ENCODE measurements at regions not wholly inside any gene's neighbourhood (a gene's known extent, or its start where the extent isn't known, plus 50 kb on each side); places are given as distances from the start of the nearest gene placed in this dataset.
"Not testable (repeated sequence)": the region's sequence is repeated elsewhere in the genome, so short reads cannot be mapped to it uniquely, and the experiment has no call there.

DNA sequence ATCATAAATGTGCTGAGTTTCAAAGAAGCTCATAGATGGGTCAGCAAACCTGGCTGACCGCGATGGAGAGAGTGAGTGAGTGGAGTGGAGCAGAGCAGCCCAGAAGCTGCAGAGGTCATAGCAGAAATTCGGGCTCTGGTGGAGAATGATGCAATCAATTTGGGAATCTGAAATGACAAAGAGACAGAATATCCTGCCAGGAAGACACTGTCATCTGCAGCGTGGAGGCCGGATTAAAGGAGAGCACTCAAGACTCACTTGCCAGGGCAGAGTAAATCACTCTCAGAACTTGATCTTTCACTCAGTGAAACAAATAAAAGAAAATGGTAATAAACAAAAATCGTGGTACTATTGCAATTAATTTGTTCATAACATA lies 109.6 kb upstream of the RREB1 start:
- Histone ChIP-seq H3K27me3 (ENCODE audit: control insufficient read depth, insufficient read depth, low read length, poor library complexity, severe bottlenecking) (no peaks in the 10 kb centered on the region), H3K27ac (ENCODE audit: insufficient read depth, low read depth, low read length, poor library complexity, severe bottlenecking) (no peak overlapping the region), H3K4me3 (ENCODE audit: insufficient read depth, low read depth, low read length) (no peak overlapping the region), H3K9me3 (ENCODE audit: control insufficient read depth, low read length) (no peaks in the 10 kb centered on the region), H3K36me3 (ENCODE audit: control insufficient read depth, insufficient read depth, low read length) (no peaks in the 10 kb centered on the region), H3K4me1 (ENCODE audit: control insufficient read depth, insufficient read depth, low read length) (no peaks in the 10 kb centered on the region)
- 77 to 81% methylated on average over 5 of the region's 6 CpGs for WGBS, 2 experiments

DNA sequence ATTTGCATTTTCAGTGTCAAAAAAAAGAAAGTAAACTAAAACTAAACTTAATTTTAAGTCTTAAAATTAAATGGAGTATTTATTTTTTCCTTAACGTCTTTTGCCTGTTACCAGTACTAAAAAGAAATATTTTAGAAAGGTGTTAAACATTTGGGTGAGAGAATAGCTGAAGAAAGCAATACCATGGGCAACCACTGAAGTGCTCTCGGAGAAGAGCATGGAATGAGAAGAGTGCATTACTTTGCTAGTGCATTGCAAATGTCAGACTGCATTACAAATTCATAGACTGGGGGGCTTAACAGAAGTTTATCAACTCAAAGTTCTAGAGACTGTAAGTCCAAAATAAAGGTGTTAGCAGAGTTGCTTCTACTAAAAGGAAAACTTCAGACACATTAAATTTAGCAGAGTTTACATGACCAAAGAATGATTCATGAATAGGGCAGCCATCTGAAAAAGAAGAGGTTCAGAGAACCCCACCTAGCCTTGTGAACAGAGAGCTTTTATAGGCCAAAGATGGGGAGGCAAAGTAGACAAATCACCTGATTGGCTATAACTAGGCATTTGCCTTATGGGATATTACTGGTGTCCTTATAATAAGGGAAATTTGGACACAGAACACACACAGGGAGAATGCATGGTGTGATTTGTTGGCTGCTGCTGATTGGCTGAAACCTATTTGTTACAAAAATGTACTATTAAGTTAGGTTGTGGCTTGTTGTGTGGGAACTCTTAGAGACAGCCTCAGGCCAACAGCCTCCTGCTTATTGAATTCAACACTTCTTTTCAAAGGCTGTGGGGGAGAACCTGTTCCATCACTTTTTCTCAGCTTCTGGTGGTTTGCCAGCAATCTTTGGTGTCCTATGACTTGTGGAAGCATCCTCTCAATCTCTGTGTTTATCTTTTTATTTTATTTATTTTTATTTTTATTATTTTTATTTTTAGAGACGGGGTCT lies 106.7 kb upstream of the RREB1 start:
- Histone ChIP-seq H3K4me3 (ENCODE audit: insufficient read depth, low read depth, low read length) (no peak overlapping the region), H3K27ac (ENCODE audit: insufficient read depth, low read depth, low read length, poor library complexity, severe bottlenecking) (no peak overlapping the region), H3K36me3 (ENCODE audit: control insufficient read depth, insufficient read depth, low read length) (no peaks in the 10 kb centered on the region), H3K4me1 (ENCODE audit: control insufficient read depth, insufficient read depth, low read length) (no peaks in the 10 kb centered on the region), H3K9me3 (ENCODE audit: control insufficient read depth, low read length) (no peaks in the 10 kb centered on the region), H3K27me3 (ENCODE audit: control insufficient read depth, insufficient read depth, low read length, poor library complexity, severe bottlenecking) (no peaks in the 10 kb centered on the region)
- 96 to 100% methylated on average over 1 to 2 of the region's 3 CpGs for WGBS, 2 experiments

DNA sequence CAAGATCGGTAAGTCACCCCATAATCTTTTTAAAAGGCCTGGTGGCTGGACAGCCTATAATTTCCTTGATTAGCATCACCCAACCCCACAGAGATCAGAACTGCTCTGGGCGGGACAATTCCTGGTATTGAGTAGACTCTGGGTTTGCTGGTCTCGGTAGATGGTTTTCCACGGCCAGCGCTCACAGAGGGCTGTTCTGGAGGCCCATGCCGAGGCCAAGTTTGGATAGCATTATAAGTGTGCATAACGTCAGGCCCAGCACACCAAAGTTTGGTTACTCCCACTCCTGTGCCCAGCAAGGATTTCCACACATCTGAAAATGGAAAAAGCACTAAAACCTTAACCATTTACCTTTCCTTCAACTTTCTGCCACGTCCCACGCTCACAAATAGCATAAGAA lies 104.7 kb upstream of the RREB1 start:
- Histone ChIP-seq H3K27me3 (ENCODE audit: control insufficient read depth, insufficient read depth, low read length, poor library complexity, severe bottlenecking) (no peaks in the 10 kb centered on the region), H3K36me3 (ENCODE audit: control insufficient read depth, insufficient read depth, low read length) (no peaks in the 10 kb centered on the region), H3K27ac (ENCODE audit: insufficient read depth, low read depth, low read length, poor library complexity, severe bottlenecking) (no peak overlapping the region), H3K9me3 (ENCODE audit: control insufficient read depth, low read length) (no peaks in the 10 kb centered on the region), H3K4me3 (ENCODE audit: insufficient read depth, low read depth, low read length) (no peak overlapping the region), H3K4me1 (ENCODE audit: control insufficient read depth, insufficient read depth, low read length) (no peaks in the 10 kb centered on the region)
- WGBS, 2 experiments = 95% methylated on average over 9 of the region's 9 CpGs

DNA sequence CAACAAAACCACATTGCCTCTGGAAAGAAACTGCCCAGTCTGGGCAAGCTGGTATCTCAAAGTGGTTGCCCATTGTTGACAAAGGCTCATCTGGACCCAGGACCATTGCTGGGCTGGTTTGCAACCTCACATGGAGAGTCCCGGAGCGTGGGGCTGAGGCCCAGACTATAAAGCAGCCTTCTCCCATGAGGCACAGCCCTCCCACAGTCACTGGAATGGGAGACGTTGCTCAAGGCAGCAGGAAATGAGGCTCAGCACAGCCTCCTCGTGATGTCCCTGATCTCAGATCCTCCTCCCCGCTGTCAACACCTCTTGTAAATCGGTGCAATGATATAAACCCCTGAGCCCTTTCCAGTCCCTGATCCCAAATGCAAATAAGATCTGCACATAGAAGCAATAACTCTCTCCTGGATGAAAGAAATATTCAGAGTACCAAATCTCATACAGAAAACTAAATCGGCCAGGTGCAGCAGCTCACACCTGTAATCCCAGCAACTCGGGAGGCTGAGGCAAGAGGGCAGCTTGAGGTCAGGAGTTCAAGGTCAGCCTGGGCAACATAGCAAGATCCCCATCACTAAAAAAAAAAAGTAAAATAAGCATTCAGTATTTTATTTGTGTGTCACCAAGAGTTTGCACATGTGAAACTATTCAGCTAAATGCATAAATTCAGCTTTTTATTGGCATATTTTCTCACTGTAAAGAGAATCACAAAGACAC lies 103.0 kb upstream of the RREB1 start:
- Histone ChIP-seq H3K36me3 (ENCODE audit: control insufficient read depth, insufficient read depth, low read length) (no peaks in the 10 kb centered on the region), H3K9me3 (ENCODE audit: control insufficient read depth, low read length) (no peaks in the 10 kb centered on the region), H3K27me3 (ENCODE audit: control insufficient read depth, insufficient read depth, low read length, poor library complexity, severe bottlenecking) (no peaks in the 10 kb centered on the region), H3K4me1 (ENCODE audit: control insufficient read depth, insufficient read depth, low read length) (no peaks in the 10 kb centered on the region), H3K4me3 (ENCODE audit: insufficient read depth, low read depth, low read length) (no peak overlapping the region), H3K27ac (ENCODE audit: insufficient read depth, low read depth, low read length, poor library complexity, severe bottlenecking) (no peak overlapping the region)
- 86 to 87% methylated on average over 8 of the region's 8 CpGs for WGBS, 2 experiments

DNA sequence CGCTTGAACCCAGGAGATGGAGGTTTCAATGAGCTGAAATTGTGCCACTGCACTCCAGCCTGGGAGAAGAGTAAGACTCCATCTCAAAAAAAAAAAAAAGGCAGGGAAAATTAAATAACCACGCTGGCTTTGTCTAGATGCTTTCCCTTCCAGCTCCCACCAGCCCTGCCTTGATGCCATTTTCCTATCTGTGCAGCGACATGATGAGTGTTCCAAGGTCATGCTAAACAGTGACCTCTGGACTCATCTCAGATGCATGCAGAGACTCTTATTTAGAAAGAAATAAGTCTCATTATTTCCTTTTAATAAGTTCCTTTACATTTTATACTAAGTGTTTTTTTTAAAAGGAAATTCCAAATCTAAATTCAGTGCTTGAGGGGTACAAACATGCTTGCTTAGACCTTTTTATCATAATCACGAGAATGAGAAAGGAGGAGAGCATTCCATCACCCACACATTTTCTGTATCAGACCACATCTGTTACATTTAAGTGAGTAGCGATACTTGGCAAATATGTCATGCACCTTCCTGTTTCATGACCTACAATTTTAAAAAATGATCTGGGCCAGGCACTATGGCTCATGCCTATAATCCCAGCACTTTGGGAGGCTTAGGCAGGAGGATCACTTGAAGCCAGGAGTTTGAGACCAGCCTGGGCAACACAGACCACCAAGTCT lies 101.1 kb upstream of the RREB1 start:
- Histone ChIP-seq H3K4me3 (ENCODE audit: insufficient read depth, low read depth, low read length) (no peak overlapping the region), H3K36me3 (ENCODE audit: control insufficient read depth, insufficient read depth, low read length) (no peaks in the 10 kb centered on the region), H3K4me1 (ENCODE audit: control insufficient read depth, insufficient read depth, low read length) (no peaks in the 10 kb centered on the region), H3K27ac (ENCODE audit: insufficient read depth, low read depth, low read length, poor library complexity, severe bottlenecking) (no peak overlapping the region), H3K9me3 (ENCODE audit: control insufficient read depth, low read length) (no peaks in the 10 kb centered on the region), H3K27me3 (ENCODE audit: control insufficient read depth, insufficient read depth, low read length, poor library complexity, severe bottlenecking) (no peaks in the 10 kb centered on the region)
- 93 to 97% methylated on average over 5 of the region's 5 CpGs for WGBS, 2 experiments

DNA sequence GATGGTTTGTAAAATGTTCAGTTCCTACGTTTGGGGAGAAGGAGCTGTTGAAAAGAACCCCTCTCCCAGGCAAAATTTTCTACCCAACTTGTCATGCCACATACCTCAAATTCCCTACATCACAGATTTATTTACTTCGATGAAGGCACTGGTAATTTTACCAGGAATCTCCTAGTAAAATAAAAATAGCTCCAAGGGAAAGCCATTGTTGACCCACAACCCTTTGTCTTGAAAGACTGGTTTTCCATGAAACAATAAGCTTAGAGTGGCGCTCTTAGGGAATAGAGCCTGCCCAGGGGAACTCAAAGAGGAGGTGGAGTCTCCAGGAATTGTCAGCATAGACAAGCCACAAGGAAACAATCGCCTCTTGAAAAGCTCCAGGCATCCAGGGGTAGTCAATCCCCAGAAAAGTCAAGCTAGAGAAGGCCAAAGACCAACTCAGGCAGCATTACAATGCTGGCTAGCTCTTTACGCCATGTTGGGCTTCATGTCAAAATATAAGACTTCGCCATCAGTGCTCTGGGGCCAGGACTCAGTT lies 99.2 kb upstream of the RREB1 start:
- no peaks in the 10 kb centered on the region for H3K36me3 ChIP-seq (ENCODE audit: control insufficient read depth, insufficient read depth, low read length)
- 41 to 43% methylated on average over 5 to 6 of the region's 6 CpGs for WGBS, 2 experiments
- no peaks in the 10 kb centered on the region for H3K4me1 ChIP-seq (ENCODE audit: control insufficient read depth, insufficient read depth, low read length)
- H3K4me3 ChIP-seq (ENCODE audit: insufficient read depth, low read depth, low read length) = no peak overlapping the region
- H3K27ac ChIP-seq (ENCODE audit: insufficient read depth, low read depth, low read length, poor library complexity, severe bottlenecking) = no peak overlapping the region
- H3K27me3 ChIP-seq (ENCODE audit: control insufficient read depth, insufficient read depth, low read length, poor library complexity, severe bottlenecking) = no peaks in the 10 kb centered on the region
- no peaks in the 10 kb centered on the region for H3K9me3 ChIP-seq (ENCODE audit: control insufficient read depth, low read length)

DNA sequence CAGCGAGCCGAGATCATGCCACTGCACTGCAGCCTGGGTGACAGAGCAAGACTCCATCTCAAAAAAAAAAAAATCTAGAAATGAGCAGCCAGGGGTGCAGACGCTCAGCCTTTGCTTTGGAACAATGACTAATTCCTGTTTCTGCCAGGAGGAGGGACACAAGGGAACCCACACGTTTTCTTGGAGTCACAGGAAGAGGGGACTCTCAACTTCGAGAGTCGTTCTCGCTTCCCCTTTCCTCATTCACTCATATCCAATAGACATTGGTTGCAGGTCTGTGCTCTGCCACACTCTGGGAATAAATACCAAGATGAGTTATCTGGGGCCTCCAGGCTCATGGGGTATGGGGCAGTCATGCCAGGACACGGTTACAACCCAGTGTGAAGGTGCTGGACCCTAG lies 91.5 kb upstream of the RREB1 start:
- Histone ChIP-seq H3K27ac (ENCODE audit: insufficient read depth, low read depth, low read length, poor library complexity, severe bottlenecking) (no peak overlapping the region), H3K9me3 (ENCODE audit: control insufficient read depth, low read length) (no peaks in the 10 kb centered on the region), H3K4me3 (ENCODE audit: insufficient read depth, low read depth, low read length) (no peak overlapping the region), H3K27me3 (ENCODE audit: control insufficient read depth, insufficient read depth, low read length, poor library complexity, severe bottlenecking) (no peaks in the 10 kb centered on the region), H3K36me3 (ENCODE audit: control insufficient read depth, insufficient read depth, low read length) (no peaks in the 10 kb centered on the region), H3K4me1 (ENCODE audit: control insufficient read depth, insufficient read depth, low read length) (no peaks in the 10 kb centered on the region)
- 85% methylated on average over 8 of the region's 8 CpGs for WGBS, 2 experiments

DNA sequence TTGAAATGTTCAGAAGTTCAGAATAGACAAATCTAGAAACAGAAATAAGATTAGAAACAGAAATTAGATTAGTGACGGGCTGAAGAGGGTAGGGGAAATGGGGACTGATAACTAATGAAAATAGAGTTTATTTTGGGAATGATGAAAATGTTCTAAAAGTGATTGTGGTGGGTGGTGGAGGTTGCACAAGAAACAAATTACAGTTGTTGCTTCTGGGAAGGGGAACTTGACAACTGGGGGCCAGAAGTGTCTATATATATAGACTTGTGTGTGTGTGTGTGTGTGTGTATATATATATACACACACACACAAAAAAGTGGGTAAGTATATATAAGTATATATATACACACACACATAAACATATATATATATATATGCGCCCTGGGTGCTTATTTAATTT lies 86.5 kb upstream of the RREB1 start:
- H3K9me3 ChIP-seq (ENCODE audit: control insufficient read depth, low read length) = no peaks in the 10 kb centered on the region
- H3K4me1 ChIP-seq (ENCODE audit: control insufficient read depth, insufficient read depth, low read length) = no peaks in the 10 kb centered on the region
- H3K27me3 ChIP-seq (ENCODE audit: control insufficient read depth, insufficient read depth, low read length, poor library complexity, severe bottlenecking) = no peaks in the 10 kb centered on the region
- H3K36me3 ChIP-seq (ENCODE audit: control insufficient read depth, insufficient read depth, low read length) = no peaks in the 10 kb centered on the region
- H3K27ac ChIP-seq (ENCODE audit: insufficient read depth, low read depth, low read length, poor library complexity, severe bottlenecking) = no peak overlapping the region
- 90 to 92% methylated on average over 1 of the region's 2 CpGs for WGBS, 2 experiments
- H3K4me3 ChIP-seq (ENCODE audit: insufficient read depth, low read depth, low read length) = no peak overlapping the region

DNA sequence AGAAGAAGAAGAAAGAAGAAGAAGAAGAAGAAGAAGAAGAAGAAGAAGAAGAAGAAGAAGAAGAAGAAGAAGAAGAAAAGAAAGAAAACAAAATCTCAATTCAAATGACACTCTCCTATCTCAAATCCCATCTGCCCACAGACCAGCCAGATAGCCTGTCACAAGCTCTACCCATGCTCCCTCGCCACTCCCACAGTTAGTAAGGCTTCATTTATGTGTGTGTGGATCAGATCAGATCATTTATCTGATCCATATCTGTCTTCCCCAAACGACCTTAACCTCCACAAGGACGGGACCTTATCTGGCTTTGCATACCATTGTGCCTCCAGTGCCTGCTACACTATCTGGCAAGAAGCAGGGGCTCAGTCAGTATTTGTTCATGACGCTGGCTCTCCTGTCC lies 81.9 kb upstream of the RREB1 start:
- Histone ChIP-seq H3K27ac (ENCODE audit: insufficient read depth, low read depth, low read length, poor library complexity, severe bottlenecking) (no peak overlapping the region), H3K4me3 (ENCODE audit: insufficient read depth, low read depth, low read length) (no peak overlapping the region), H3K36me3 (ENCODE audit: control insufficient read depth, insufficient read depth, low read length) (no peaks in the 10 kb centered on the region), H3K27me3 (ENCODE audit: control insufficient read depth, insufficient read depth, low read length, poor library complexity, severe bottlenecking) (no peaks in the 10 kb centered on the region), H3K9me3 (ENCODE audit: control insufficient read depth, low read length) (no peaks in the 10 kb centered on the region), H3K4me1 (ENCODE audit: control insufficient read depth, insufficient read depth, low read length) (no peaks in the 10 kb centered on the region)
- WGBS, 2 experiments = 81 to 90% methylated on average over 4 of the region's 4 CpGs

DNA sequence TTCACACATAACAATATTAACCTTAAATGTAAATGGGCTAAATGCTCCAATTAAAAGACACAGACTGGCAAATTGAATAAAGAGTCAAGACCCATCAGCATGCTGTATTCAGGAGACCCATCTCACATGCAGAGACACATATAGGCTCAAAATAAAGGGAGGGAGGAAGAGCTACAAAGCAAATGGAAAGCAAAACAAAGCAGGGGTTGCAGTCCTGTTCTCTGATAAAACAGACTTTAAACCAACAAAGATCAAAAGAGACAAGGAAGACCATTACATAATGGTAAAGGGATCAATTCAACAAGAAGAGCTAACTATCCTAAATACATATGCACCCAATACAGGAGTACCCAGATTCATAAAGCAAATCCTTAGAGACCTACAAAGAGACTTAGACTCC lies 78.8 kb upstream of the RREB1 start:
- H3K9me3 ChIP-seq (ENCODE audit: control insufficient read depth, low read length); H3K27me3 ChIP-seq (ENCODE audit: control insufficient read depth, insufficient read depth, low read length, poor library complexity, severe bottlenecking); H3K4me3 ChIP-seq (ENCODE audit: insufficient read depth, low read depth, low read length); H3K36me3 ChIP-seq (ENCODE audit: control insufficient read depth, insufficient read depth, low read length); H3K4me1 ChIP-seq (ENCODE audit: control insufficient read depth, insufficient read depth, low read length); H3K27ac ChIP-seq (ENCODE audit: insufficient read depth, low read depth, low read length, poor library complexity, severe bottlenecking): not testable (repeated sequence)

All from ectodermal cell (in vitro differentiated cells).